A673 (cell line): ENCODE measurements at regions not wholly inside any gene's neighbourhood (a gene's known extent, or its start where the extent isn't known, plus 50 kb on each side); places are given as distances from the start of the nearest gene placed in this dataset.

Source experiments
- BruUV-seq: library from RNA; stranded (reverse); fragments of 400-500 nt; replicated peaks from 2 replicates; lab custom pipeline; 2021; lab: Mats Ljungman, UMichigan
- CTCF ChIA-PET: fragments of 300-600 bp; sonication (Branson Sonifier 250); formaldehyde crosslinking; loops from one replicate; lab custom pipeline; 2022; ENCODE audit warnings: antibody characterized with exemption; lab: Charles Lee
- POLR2A ChIA-PET: fragments of 300-600 bp; sonication (Branson Sonifier 250); formaldehyde crosslinking; loops from one replicate; lab custom pipeline; 2022; ENCODE audit warnings: antibody characterized with exemption; ENCODE audit not compliant: low non-redundant PET; lab: Charles Lee
- DNase-seq: peaks from one replicate; pipeline ENCODE4 v3.0.0-alpha.2; 2015; ENCODE audit warnings: low spot score
- H3K27ac ChIP-seq: fragments of 200-600 bp; sonication (generic); 2 replicates; pipeline ENCODE4 v1.5.1; 2016; ENCODE audit warnings: mixed run types, low read depth, mild to moderate bottlenecking, mixed read lengths, antibody characterized with exemption, low read length; ENCODE audit not compliant: poor library complexity, severe bottlenecking
- H3K27me3 ChIP-seq: fragments of 200-600 bp; sonication (generic); replicated peaks from 2 replicates; pipeline ENCODE4 v1.6.1; 2017; ENCODE audit warnings: mixed run types, low read depth, mild to moderate bottlenecking, mixed read lengths, antibody characterized with exemption, low read length; ENCODE audit not compliant: insufficient read depth, poor library complexity
- H3K36me3 ChIP-seq: fragments of 200-600 bp; sonication (generic); 2 replicates; pipeline ENCODE4 v1.6.1; 2016; ENCODE audit warnings: mixed run types, mild to moderate bottlenecking, mixed read lengths, antibody characterized with exemption, low read length; ENCODE audit not compliant: insufficient read depth, poor library complexity, severe bottlenecking
- H3K4me1 ChIP-seq: fragments of 200-600 bp; sonication (generic); 2 replicates; pipeline ENCODE4 v1.6.1; 2017; ENCODE audit warnings: mixed run types, mild to moderate bottlenecking, mixed read lengths, antibody characterized with exemption, low read length; ENCODE audit not compliant: insufficient read depth, poor library complexity, severe bottlenecking
- H3K4me3 ChIP-seq: fragments of 200-600 bp; sonication (generic); 2 replicates; pipeline ENCODE4 v1.5.1; 2016; ENCODE audit warnings: low read depth, mixed run types, mild to moderate bottlenecking, mixed read lengths, low read length; ENCODE audit not compliant: poor library complexity, severe bottlenecking
- H3K9me3 ChIP-seq: fragments of 200-600 bp; sonication (generic); 2 replicates; pipeline ENCODE4 v1.6.1; 2016; ENCODE audit warnings: mixed run types, low read depth, mild to moderate bottlenecking, mixed read lengths, antibody characterized with exemption, low read length; ENCODE audit not compliant: poor library complexity, severe bottlenecking
- CTCF ChIP-seq: fragments of 300-800, 200-600 bp; sonication (generic); conservative IDR thresholded peaks from 2 replicates; pipeline ENCODE4 v1.5.1; 2017; ENCODE audit warnings: low read depth, mild to moderate bottlenecking, antibody characterized with exemption, low read length, moderate library complexity, mixed read lengths
- EZH2 ChIP-seq: fragments of 200-600 bp; sonication (generic); IDR thresholded peaks from 2 replicates; pipeline ENCODE4 v1.6.1; 2017; ENCODE audit warnings: borderline replicate concordance, low read depth, mild to moderate bottlenecking, mixed read lengths, antibody characterized with exemption, low read length; ENCODE audit not compliant: poor library complexity, severe bottlenecking
- intact Hi-C: fragments of 100-400 bp; cut with micrococcal nuclease; formaldehyde crosslinking; loops from one replicate; pipeline ENCODE4 v1.10.0; 2022; ENCODE audit not compliant: unreplicated experiment

- no peak overlapping the region for H3K27ac ChIP-seq
- no peaks in the 10 kb centered on the region for H3K9me3 ChIP-seq
- H3K4me3 ChIP-seq, result no peak overlapping the region
- H3K36me3 ChIP-seq, result no peaks in the 10 kb centered on the region
- CTCF ChIA-PET, result no interaction called here
- no TSS peak for BruUV-seq
- H3K4me1 ChIP-seq, result no peaks in the 10 kb centered on the region
- intact Hi-C loops, result no loop called here
- POLR2A ChIA-PET, result no interaction called here
- no peaks in the 10 kb centered on the region for H3K27me3 ChIP-seq
- DNase-seq, result no peak
- TF ChIP-seq EZH2, result no peak
- no peak for TF ChIP-seq CTCF
Measured at GRCh38 chr4:89364541-89364940, 56.9 kb upstream of the GPRIN3 start.

GRCh38 chr4:89363786-89364185, 56.2 kb upstream of the GPRIN3 start:
- POLR2A ChIA-PET, result no interaction called here
- TF ChIP-seq EZH2, result no peak
- TF ChIP-seq CTCF, result no peak
- Histone ChIP-seq H3K27ac (no peak overlapping the region), H3K9me3 (no peaks in the 10 kb centered on the region), H3K4me3 (no peak overlapping the region), H3K27me3 (no peaks in the 10 kb centered on the region), H3K4me1 (no peaks in the 10 kb centered on the region), H3K36me3 (no peaks in the 10 kb centered on the region)
- intact Hi-C loops, result no loop called here
- CTCF ChIA-PET, result no interaction called here
- BruUV-seq, result no TSS peak
- DNase-seq, result no peak

- TF ChIP-seq EZH2 (no peak), CTCF (no peak)
- H3K36me3 ChIP-seq, result no peaks in the 10 kb centered on the region
- POLR2A ChIA-PET, result no interaction called here
- no peaks in the 10 kb centered on the region for H3K9me3 ChIP-seq
- H3K4me3 ChIP-seq, result no peak overlapping the region
- CTCF ChIA-PET, result no interaction called here
- DNase-seq, result no peak
- intact Hi-C loops, result no loop called here
- H3K27me3 ChIP-seq, result no peaks in the 10 kb centered on the region
- no TSS peak for BruUV-seq
- no peak overlapping the region for H3K27ac ChIP-seq
- H3K4me1 ChIP-seq, result no peaks in the 10 kb centered on the region
Measured at GRCh38 chr4:89358935-89359638, 51.5 kb upstream of the GPRIN3 start.
